Loucy (cell line): ENCODE measurements at regions not wholly inside any gene's neighbourhood (a gene's known extent, or its start where the extent isn't known, plus 50 kb on each side); places are given as distances from the start of the nearest gene placed in this dataset.

Experiments used
- H2AFZ ChIP-seq: fragments of 200-600 bp; sonication (generic); 2 replicates; pipeline ENCODE4 v1.6.0; 2016; ENCODE audit warnings: antibody characterized with exemption, mild to moderate bottlenecking, low read length, moderate library complexity
- H3F3A ChIP-seq: fragments of 200-600 bp; 2 replicates; pipeline ENCODE4 v1.6.0; 2016; ENCODE audit warnings: antibody characterized with exemption, low read depth, mild to moderate bottlenecking
- H3K27me3 ChIP-seq: fragments of 200-600 bp; sonication (generic); 2 replicates; pipeline ENCODE4 v1.6.1; 2014; ENCODE audit warnings: low read length, mild to moderate bottlenecking; ENCODE audit not compliant: insufficient read depth, poor library complexity, severe bottlenecking
- H3K36me3 ChIP-seq: fragments of 200-600 bp; sonication (generic); 2 replicates; pipeline ENCODE4 v1.6.1; 2016; ENCODE audit warnings: low read length; ENCODE audit not compliant: insufficient read depth
- H3K4me1 ChIP-seq: fragments of 200-600 bp; sonication (generic); 2 replicates; pipeline ENCODE4 v1.5.1; 2014; ENCODE audit warnings: low read length, mild to moderate bottlenecking; ENCODE audit not compliant: insufficient read depth, poor library complexity, severe bottlenecking
- H3K4me2 ChIP-seq: fragments of 200-600 bp; sonication (generic); 2 replicates; pipeline ENCODE4 v1.6.0; 2014; ENCODE audit warnings: antibody characterized with exemption, low read length, low read depth, mild to moderate bottlenecking; ENCODE audit not compliant: poor library complexity, severe bottlenecking
- H3K4me3 ChIP-seq: fragments of 200-600 bp; sonication (generic); 2 replicates; pipeline ENCODE4 v1.5.1; 2014; ENCODE audit warnings: low read length, mild to moderate bottlenecking, mixed read lengths; ENCODE audit not compliant: poor library complexity, severe bottlenecking
- H3K79me2 ChIP-seq: fragments of 200-600 bp; sonication (generic); 2 replicates; pipeline ENCODE4 v1.6.1; 2014; ENCODE audit warnings: low read length; ENCODE audit not compliant: insufficient read depth
- H3K9ac ChIP-seq: fragments of 200-600 bp; sonication (generic); 2 replicates; pipeline ENCODE4 v1.6.0; 2014; ENCODE audit warnings: mild to moderate bottlenecking, low read depth, low read length, moderate library complexity; ENCODE audit not compliant: poor library complexity, severe bottlenecking
- H3K9me2 ChIP-seq: fragments of 200-600 bp; sonication (generic); replicated peaks from 2 replicates; pipeline ENCODE4 v1.6.1; 2016; ENCODE audit warnings: low read depth, low read length, mixed read lengths
- H3K9me3 ChIP-seq: fragments of 200-600 bp; sonication (generic); 2 replicates; pipeline ENCODE4 v1.6.1; 2014; ENCODE audit warnings: mild to moderate bottlenecking, antibody characterized with exemption, low read length, low read depth; ENCODE audit not compliant: insufficient read depth
- H4K20me1 ChIP-seq: fragments of 200-600 bp; sonication (generic); 2 replicates; pipeline ENCODE4 v1.6.0; 2014; ENCODE audit warnings: antibody characterized with exemption, low read length, mild to moderate bottlenecking; ENCODE audit not compliant: insufficient read depth, poor library complexity, severe bottlenecking
- EZH2phosphoT487 ChIP-seq: fragments of 200-600 bp; IDR thresholded peaks from 2 replicates; pipeline ENCODE4 v1.6.1; 2018; ENCODE audit warnings: antibody characterized with exemption, mild to moderate bottlenecking, moderate library complexity, borderline replicate concordance
- TF ChIP-seq, protein P1 (sequence below): fragments of 200-600 bp; sonication (generic); conservative IDR thresholded peaks from 2 replicates; pipeline ENCODE4 v1.5.1; 2014; ENCODE audit warnings: mild to moderate bottlenecking, antibody characterized with exemption, low read length

DNA sequence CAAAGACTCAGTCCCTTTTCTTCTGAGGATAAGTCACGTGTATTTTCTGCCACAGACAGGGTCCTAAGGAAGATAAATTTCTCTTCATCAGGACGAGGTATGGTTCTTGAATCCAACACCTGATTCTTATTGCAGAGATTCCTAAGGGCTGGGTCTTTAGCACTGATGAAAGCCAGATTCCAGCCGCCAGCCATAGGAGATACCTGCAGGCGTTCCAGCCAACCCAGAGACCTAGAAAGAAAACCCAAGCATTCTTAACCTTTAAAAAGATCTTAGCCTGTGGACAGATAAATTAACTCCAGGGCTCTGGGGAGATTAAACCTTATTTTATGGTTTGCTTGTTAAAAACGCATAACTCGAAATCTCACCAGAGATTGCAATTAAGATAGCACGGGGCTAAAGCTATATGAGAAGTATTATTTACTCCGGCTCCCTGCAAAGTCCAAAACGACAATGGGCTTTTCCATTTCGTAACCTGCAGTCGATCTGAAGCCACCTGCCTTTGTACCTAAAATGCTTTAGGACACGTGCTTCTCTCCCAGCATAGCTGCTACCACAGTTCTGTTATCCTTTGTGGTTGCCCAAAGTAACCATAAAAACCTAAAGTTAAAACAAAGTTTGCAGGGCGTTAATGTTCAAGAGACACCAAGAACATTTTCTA is 104.5 kb downstream of the NXPE2 start:
- peak overlapping the region; percentile 12 for H3K9ac ChIP-seq
- H3K27me3 ChIP-seq: no peaks in the 10 kb centered on the region
- no peaks in the 10 kb centered on the region for H4K20me1 ChIP-seq
- TF ChIP-seq EZH2phosphoT487: no peak
- TF ChIP-seq, protein P1, sequence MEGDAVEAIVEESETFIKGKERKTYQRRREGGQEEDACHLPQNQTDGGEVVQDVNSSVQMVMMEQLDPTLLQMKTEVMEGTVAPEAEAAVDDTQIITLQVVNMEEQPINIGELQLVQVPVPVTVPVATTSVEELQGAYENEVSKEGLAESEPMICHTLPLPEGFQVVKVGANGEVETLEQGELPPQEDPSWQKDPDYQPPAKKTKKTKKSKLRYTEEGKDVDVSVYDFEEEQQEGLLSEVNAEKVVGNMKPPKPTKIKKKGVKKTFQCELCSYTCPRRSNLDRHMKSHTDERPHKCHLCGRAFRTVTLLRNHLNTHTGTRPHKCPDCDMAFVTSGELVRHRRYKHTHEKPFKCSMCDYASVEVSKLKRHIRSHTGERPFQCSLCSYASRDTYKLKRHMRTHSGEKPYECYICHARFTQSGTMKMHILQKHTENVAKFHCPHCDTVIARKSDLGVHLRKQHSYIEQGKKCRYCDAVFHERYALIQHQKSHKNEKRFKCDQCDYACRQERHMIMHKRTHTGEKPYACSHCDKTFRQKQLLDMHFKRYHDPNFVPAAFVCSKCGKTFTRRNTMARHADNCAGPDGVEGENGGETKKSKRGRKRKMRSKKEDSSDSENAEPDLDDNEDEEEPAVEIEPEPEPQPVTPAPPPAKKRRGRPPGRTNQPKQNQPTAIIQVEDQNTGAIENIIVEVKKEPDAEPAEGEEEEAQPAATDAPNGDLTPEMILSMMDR: no peak
- peak overlapping the region; percentile 71 for H3K4me2 ChIP-seq
- H3F3A ChIP-seq: peaks cover 11% of the 10 kb centered on the region; the same call in 1 of the 2 replicates
- no peaks in the 10 kb centered on the region for H3K36me3 ChIP-seq
- H3K9me3 ChIP-seq: no peaks in the 10 kb centered on the region
- peak overlapping the region; percentile 36 for H3K4me3 ChIP-seq
- no peaks in the 10 kb centered on the region for H3K9me2 ChIP-seq
- no peaks in the 10 kb centered on the region for H3K79me2 ChIP-seq
- peaks cover 67% of the 10 kb centered on the region for H3K4me1 ChIP-seq
- peak overlapping the region; percentile 51 for H2AFZ ChIP-seq

DNA sequence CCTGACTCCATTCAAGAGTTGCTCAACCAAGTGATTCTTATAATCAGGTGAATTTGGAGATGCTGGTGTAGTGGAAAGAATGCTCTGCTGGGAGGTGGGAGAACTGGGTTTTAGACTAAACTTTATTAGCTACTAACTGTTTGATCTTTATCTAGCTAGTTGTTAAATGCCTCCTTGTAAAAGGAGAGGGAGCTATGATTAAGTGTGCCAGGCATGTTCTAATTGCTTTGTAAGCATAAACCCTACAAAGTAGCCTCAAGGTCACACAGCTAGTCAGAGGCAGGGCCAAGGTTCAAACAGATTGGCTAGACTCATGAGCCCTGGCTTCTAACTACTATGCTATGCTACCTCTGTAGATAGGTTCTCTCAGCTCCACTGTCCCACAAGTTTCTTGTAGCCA is 105.5 kb downstream of the NXPE2 start:
- Histone ChIP-seq H3K36me3 (no peaks in the 10 kb centered on the region), H3K4me2 (peak overlapping the region; percentile 71), H4K20me1 (no peaks in the 10 kb centered on the region), H3K9me2 (no peaks in the 10 kb centered on the region), H3K79me2 (no peaks in the 10 kb centered on the region), H3K4me3 (peak overlapping the region; percentile 36), H3K9me3 (no peaks in the 10 kb centered on the region), H3K4me1 (peaks cover 57% of the 10 kb centered on the region), H2AFZ (no peak overlapping the region), H3K27me3 (no peaks in the 10 kb centered on the region), H3F3A (peaks cover 11% of the 10 kb centered on the region; the same call in 1 of the 2 replicates), H3K9ac (peak overlapping the region; percentile 12)
- no peak for TF ChIP-seq EZH2phosphoT487
- TF ChIP-seq, protein P1: no peak

DNA sequence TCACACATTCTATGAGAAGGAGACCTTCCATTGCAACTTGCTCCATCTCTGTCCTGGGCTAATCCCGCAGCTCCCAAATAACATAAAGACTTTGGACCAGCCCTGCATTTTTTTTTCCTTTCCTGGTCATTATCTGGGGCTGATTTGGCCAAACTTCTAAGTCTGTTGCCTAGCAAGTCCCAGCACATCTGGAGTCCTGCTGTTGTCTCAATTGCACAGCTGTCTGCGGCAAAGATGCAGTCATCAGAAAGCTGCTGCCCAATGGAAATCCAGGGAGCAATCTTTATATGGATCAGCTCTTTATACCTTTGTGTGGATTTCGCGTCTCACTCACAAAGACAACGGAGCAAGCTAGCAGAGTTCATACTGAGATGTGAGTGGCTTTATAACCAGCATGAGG is 105.9 kb downstream of the NXPE2 start:
- H3F3A ChIP-seq: peaks cover 11% of the 10 kb centered on the region; the same call in 1 of the 2 replicates
- peak overlapping the region; percentile 71 for H3K4me2 ChIP-seq
- H2AFZ ChIP-seq: no peak overlapping the region
- H3K79me2 ChIP-seq: no peaks in the 10 kb centered on the region
- H3K36me3 ChIP-seq: no peaks in the 10 kb centered on the region
- H3K9me3 ChIP-seq: no peaks in the 10 kb centered on the region
- H3K4me1 ChIP-seq: peaks cover 53% of the 10 kb centered on the region
- no peaks in the 10 kb centered on the region for H3K27me3 ChIP-seq
- no peak overlapping the region for H3K4me3 ChIP-seq
- H4K20me1 ChIP-seq: no peaks in the 10 kb centered on the region
- no peaks in the 10 kb centered on the region for H3K9me2 ChIP-seq
- H3K9ac ChIP-seq: no peak overlapping the region
- no peak for TF ChIP-seq EZH2phosphoT487
- TF ChIP-seq, protein P1: no peak
